ENCODE measurements at regions not wholly inside any gene's neighbourhood (a gene's known extent, or its start where the extent isn't known, plus 50 kb on each side); places are given as distances from the start of the nearest gene placed in this dataset.

GRCh38 chr4:79022529-79022928 lies 83.3 kb upstream of the PAQR3 start:
- no peak for TF ChIP-seq CTCF (conservative IDR thresholded peaks at IDR 0.05; ENCODE audit: low read depth, low read length)

GRCh38 chr4:79017481-79017880 lies 78.2 kb upstream of the PAQR3 start:
- no peak for TF ChIP-seq CTCF (conservative IDR thresholded peaks at IDR 0.05; ENCODE audit: low read depth, low read length)
- no peak for DNase-seq (ENCODE audit: low read depth)
- no peak overlapping the region for H3K4me3 ChIP-seq (ENCODE audit: low read depth, low read length)

More at GRCh38 chr4:79022529-79022928, 83.3 kb upstream of the PAQR3 start:
- no peak for DNase-seq (ENCODE audit: low read depth)
- no peak overlapping the region for H3K4me3 ChIP-seq (ENCODE audit: low read depth, low read length)

GRCh38 chr4:79016878-79017277 lies 77.6 kb upstream of the PAQR3 start:
- H3K4me3 ChIP-seq (ENCODE audit: low read depth, low read length), result no peak overlapping the region
- no peak for DNase-seq (ENCODE audit: low read depth)
- no peak for TF ChIP-seq CTCF (conservative IDR thresholded peaks at IDR 0.05; ENCODE audit: low read depth, low read length)

GRCh38 chr4:79015411-79015810 lies 76.2 kb upstream of the PAQR3 start:
- no peak for DNase-seq (ENCODE audit: low read depth)
- no peak overlapping the region for H3K4me3 ChIP-seq (ENCODE audit: low read depth, low read length)
- no peak for TF ChIP-seq CTCF (conservative IDR thresholded peaks at IDR 0.05; ENCODE audit: low read depth, low read length)

GRCh38 chr4:79014230-79014629 lies 75.0 kb upstream of the PAQR3 start:
- H3K4me3 ChIP-seq (ENCODE audit: low read depth, low read length), result no peak overlapping the region
- TF ChIP-seq CTCF (conservative IDR thresholded peaks at IDR 0.05; ENCODE audit: low read depth, low read length), result no peak
- DNase-seq (ENCODE audit: low read depth), result no peak

GRCh38 chr4:79013756-79014155 lies 74.5 kb upstream of the PAQR3 start:
- no peak for TF ChIP-seq CTCF (conservative IDR thresholded peaks at IDR 0.05; ENCODE audit: low read depth, low read length)
- no peak for DNase-seq (ENCODE audit: low read depth)
- H3K4me3 ChIP-seq (ENCODE audit: low read depth, low read length), result no peak overlapping the region

- no peak for TF ChIP-seq CTCF (conservative IDR thresholded peaks at IDR 0.05; ENCODE audit: low read depth, low read length)
- DNase-seq (ENCODE audit: low read depth), result no peak
- H3K4me3 ChIP-seq (ENCODE audit: low read depth, low read length), result no peak overlapping the region
Measured at GRCh38 chr4:78990938-78991810, 51.9 kb upstream of the PAQR3 start.

All from epithelial cell of proximal tubule (primary cell).